HG03095 (cell line): ENCODE measurements at regions not wholly inside any gene's neighbourhood (a gene's known extent, or its start where the extent isn't known, plus 50 kb on each side); places are given as distances from the start of the nearest gene placed in this dataset.
"Not testable (repeated sequence)": the region's sequence is repeated elsewhere in the genome, so short reads cannot be mapped to it uniquely, and the experiment has no call there.

ENCODE experiments used
- ATAC-seq: cut with Tn5 transposase; IDR thresholded peaks from one replicate; pipeline ENCODE4 v1.9.1; 2021; ENCODE audit warnings: moderate library complexity; ENCODE audit not compliant: unreplicated experiment

DNA sequence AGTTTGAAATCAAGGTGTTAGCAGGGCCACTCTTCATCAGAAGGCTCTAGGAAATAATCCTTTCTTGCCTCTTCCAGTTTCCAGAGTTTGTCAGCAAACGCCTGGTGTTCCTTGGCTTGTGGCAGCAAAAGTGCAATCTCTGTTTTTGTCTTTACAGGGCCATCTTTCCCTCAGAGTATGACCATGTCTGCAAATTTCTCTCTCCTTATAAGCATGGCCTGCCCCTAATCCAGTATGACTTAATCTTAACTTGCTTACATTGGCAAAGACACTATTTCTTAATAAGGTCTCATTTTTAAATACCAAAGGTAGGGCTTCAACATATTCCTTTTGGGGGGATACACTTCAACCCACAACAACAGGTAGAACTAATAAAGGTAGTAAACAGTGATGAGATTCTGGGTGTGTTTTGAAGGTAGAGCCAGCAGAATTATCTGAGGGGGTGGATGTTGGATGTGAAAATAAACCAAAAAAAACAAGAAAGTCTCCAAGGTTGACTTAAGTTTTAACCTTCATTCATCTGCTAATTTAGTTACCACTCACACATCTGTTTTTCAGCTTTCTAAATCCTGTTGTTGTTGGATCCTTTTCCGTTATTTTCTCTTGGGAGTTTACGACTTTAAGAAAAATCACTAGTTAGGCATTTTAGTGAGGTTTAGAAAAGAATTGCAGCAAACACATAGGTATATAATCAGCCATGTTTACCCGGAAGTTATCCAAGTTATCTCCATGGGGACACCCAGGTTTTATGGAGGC is 234.4 kb upstream of the FIGN start:
- no peak for ATAC-seq

DNA sequence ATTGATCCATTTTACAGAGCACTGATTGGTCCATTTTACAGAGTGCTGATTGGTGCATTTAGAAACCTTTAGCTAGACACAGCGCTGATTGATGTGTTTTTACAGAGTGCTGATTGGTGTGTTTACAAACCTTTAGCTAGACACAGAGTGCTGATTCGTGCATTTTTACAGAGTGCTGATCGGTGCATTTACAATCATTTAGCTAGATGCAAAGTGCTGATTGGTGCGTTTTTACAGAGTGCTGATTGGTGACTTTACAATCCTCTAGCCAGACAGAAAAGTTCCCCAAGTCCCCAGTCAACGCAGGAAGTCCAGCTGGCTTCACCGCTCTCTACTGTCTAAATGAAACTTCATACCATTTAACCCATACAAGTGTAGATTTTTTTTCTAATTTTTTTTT is 228.5 kb upstream of the FIGN start:
- ATAC-seq = not testable (repeated sequence)

GRCh38 chr2:163953390-163953907 is 217.6 kb upstream of the FIGN start:
- ATAC-seq = no peak

- ATAC-seq = no peak
Measured at GRCh38 chr2:163951312-163951711, 215.5 kb upstream of the FIGN start.

- no peak for ATAC-seq
Measured at GRCh38 chr2:163949693-163950092, 213.9 kb upstream of the FIGN start.

DNA sequence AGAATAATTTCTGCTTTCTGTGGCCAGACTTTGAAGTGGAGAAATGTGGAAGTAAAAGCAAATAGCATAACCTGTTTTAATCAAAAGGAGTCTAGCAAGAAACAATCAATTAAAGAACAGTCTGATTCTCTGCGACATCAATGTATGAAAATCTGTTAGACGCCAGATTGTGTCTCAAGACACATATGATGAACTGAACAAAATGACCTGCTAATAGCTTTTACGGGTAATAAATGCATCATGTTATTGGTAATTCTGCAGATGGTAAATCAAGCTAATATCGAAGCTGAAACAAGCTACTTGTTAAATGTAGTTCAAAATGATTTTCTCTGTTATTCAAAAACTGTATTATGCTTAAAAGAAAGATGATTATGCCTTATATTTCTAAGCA is 208.5 kb upstream of the FIGN start:
- ATAC-seq = no peak

DNA sequence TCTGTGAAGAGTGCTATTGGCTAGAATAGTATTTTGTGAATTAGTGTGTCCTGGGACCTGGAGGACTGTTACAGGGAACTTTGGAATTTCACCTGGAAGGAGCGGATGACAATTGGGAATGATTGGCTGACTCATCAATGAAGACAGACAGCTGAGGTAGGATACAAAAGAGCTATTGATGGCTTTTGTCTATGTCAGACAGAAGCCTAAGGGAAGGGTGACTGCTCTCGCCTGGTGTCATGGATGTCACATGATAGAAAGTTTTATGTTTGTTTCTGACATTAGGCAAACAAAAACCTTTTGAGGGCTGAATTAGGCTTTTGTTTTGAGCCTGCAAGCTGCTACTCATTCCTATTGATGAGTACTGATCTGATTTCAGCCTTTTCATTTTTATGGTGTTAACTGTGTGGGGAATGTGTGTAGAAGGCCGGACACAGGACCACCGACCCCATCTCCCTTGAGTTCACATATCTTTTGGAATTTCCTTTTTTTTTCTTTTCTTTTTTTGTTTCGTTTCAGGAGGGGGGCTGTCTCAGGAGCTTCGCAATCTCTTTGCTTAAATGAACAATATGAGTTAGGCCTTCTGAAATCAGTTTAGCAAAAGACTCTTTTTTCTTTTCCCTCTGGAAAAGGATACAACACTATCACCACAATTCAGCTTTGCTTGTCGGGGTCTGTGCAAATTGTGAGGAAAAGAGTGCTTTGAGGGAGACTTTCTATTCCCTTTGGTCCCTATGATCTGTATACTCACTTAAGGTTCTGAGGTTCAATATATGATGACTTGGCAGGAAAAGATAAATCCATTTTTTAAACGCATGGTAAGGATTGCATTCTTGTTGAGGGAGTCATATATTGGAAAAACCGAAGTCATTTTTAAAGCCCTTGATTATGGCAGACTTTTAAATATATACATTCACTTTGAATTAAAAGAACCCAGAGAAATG is 207.9 kb upstream of the FIGN start:
- no peak for ATAC-seq

- ATAC-seq = no peak
Measured at GRCh38 chr2:163934131-163934530, 198.3 kb upstream of the FIGN start.

GRCh38 chr2:163919717-163920116 is 183.9 kb upstream of the FIGN start:
- no peak for ATAC-seq

GRCh38 chr2:163914486-163914885 is 178.7 kb upstream of the FIGN start:
- ATAC-seq = not testable (repeated sequence)

DNA sequence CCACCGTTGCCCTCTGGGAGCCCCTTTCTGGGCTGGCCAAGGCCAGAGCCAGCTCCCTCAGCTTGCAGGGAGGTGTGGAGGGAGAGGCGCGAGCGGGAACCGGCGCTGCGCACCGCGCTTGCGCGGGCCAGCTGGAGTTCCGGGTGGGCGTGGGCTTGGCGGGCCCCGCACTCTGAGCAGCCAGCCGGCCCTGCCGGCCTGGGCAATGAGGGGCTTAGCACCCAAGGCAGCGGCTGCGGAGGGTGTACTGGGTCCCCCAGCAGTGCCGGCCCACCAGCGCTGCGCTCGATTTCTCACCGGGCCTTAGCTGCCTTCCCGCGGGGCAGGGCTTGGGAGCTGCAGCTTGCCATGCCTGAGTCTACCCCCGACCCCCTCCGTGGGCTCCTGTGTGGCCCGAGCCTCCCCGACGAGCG is 177.7 kb upstream of the FIGN start:
- not testable (repeated sequence) for ATAC-seq

- no peak for ATAC-seq
Measured at GRCh38 chr2:163909411-163910080, 173.7 kb upstream of the FIGN start.

DNA sequence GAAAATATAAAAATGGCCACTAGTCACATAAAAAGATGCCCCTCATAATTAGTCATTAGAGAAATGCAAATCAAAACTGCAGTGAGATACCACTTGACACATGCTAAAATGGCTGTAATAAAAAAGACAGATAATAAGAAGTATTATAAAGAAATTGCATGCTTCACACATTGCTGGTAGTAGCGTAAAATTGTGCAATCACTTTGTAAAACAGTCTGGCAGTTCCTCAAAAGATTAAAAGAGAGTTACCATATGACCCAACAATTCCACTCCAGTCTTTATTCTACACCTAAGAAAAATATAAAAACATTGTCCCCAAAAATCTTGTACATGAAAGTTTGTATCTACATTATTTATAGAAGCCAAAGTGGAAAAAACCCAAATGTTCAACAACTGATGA is 170.6 kb upstream of the FIGN start:
- no peak for ATAC-seq

- no peak for ATAC-seq
Measured at GRCh38 chr2:163897799-163898198, 162.0 kb upstream of the FIGN start.

GRCh38 chr2:163893444-163893843 is 157.6 kb upstream of the FIGN start:
- not testable (repeated sequence) for ATAC-seq

DNA sequence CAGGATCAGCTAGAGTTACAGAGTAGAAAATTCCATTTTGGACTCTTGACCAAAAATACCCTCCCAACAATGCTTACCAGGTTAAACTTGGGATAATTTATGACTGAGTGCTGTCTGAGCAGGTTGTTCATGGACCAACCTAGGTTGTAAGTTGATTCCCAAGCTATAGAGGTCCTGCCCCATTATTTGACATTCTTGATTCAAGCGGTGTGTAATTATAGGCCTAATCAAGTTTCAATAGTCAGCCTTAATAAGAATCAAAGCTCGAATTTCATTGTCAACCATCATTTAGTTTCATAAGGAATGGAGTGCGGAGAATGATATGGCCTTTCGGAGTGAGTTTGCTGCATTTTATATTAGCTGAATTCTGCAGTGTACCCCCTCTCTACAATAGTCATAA is 152.8 kb upstream of the FIGN start:
- no peak for ATAC-seq

- no peak for ATAC-seq
Measured at GRCh38 chr2:163887182-163887581, 151.4 kb upstream of the FIGN start.

DNA sequence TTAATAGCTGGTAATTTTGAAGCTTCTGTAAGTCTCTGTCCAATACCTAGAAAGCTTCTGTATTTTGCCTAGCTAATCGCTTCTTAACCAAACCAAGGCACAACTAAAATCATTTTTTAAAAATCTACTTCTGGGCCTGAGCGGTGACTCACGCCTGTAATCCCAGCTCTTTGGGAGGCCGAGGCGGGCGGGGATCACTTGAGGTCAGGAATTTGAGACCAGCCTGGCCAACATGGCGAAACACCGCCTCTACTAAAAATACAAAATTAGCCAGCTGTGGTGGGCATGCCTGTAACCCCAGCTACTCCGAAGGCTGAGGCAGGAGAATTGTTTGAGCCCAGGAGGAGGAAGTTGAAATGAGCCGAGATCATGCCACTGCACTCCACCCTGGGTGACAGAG is 148.6 kb upstream of the FIGN start:
- ATAC-seq = no peak

DNA sequence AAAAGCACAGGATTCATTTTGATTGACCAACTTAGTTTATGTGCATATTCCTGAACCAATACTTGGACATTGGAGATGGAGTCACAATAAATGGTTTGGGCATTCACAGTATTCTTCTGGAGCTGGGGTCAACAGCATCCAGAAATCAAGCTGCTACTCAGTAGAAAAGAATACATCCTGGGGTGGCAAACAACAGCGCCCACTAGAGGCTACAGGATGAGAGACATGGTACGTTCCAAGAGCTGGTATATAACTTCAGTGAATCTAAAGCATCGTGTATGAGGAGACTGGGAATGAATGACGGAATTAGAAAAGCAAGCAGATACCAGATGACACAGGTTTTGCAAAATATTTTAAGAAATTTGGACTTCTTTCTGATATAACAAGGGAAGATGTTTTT is 142.9 kb upstream of the FIGN start:
- peak; percentile 82 for ATAC-seq

DNA sequence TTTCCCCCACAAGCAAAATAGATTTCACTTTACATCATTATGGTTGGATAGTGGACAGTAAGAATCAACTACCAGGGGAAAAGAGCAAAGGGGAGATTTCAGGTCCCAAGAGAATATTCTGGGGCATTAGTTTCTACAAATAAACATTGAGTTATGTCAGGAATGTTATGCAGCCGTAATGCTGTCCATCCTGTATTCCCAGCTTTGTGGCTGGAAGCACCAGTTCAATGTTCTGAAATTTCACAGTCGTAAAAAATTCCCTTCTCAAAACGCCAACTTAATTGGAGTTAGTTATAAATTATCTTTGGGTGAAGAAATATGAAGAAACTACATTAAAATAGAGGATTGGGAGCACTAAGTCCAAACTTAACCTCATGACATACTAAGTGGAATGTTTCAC is 141.5 kb upstream of the FIGN start:
- ATAC-seq = no peak

DNA sequence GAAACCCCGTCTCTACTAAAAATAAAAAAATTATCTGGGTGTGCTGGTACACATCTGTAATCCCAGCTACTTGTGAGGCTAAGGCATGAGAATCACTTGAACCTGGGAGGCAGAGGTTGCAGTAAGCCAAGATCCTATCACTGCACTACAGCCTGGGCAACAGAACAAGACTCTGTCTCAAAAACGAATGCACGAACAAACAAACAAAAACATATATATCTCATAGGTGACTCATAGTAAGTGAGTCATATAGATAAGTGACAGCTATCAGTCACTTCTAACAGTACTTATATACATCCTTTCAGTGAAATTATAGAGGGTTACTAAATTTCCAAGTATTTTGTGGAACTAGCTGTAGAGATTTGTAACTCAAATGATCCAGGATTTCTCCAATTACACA is 127.3 kb upstream of the FIGN start:
- no peak for ATAC-seq
